ENCODE measurements at regions not wholly inside any gene's neighbourhood (a gene's known extent, or its start where the extent isn't known, plus 50 kb on each side); places are given as distances from the start of the nearest gene placed in this dataset.

GRCh38 chr2:37489536-37489935, 145.1 kb downstream of the QPCT start:
- no peak for TF ChIP-seq Cebpa-rat (IDR thresholded peaks at IDR 0.05)
- Histone ChIP-seq H3K27ac (no peak overlapping the region), H3K27me3 (no peaks in the 10 kb centered on the region)

GRCh38 chr2:37493425-37493824, 149.0 kb downstream of the QPCT start:
- no peak for TF ChIP-seq Cebpa-rat (IDR thresholded peaks at IDR 0.05)
- H3K4me1 ChIP-seq, result no peaks in the 10 kb centered on the region
- H3K4me3 ChIP-seq, result no peak overlapping the region
- H3K27me3 ChIP-seq, result no peaks in the 10 kb centered on the region
- no peak overlapping the region for H3K27ac ChIP-seq
- no peak overlapping the region for H3K9ac ChIP-seq
- H3K36me3 ChIP-seq, result no peaks in the 10 kb centered on the region
- H3K4me2 ChIP-seq, result no peak overlapping the region
- peaks cover 0 to 27% (median 10%) of the 10 kb centered on the region in 11 experiments; a peak in 14 of 22 replicates for H3K9me3 ChIP-seq (replicated peaks in 1 of 11)
- no peaks in the 10 kb centered on the region for H4K20me1 ChIP-seq

More at GRCh38 chr2:37489536-37489935, 145.1 kb downstream of the QPCT start:
- no peak overlapping the region for H3K9ac ChIP-seq
- H3K9me3 ChIP-seq (replicated peaks in 1 of 11), result peaks cover 0 to 10% (median 4%) of the 10 kb centered on the region in 11 experiments; a peak in 8 of 22 replicates
- no peaks in the 10 kb centered on the region for H4K20me1 ChIP-seq
- peaks cover 0 to 6% (median 0%) of the 10 kb centered on the region in 10 experiments; a peak in 3 of 20 replicates for H3K4me1 ChIP-seq
- H3K4me2 ChIP-seq, result no peak overlapping the region
- no peaks in the 10 kb centered on the region for H3K36me3 ChIP-seq
- H3K4me3 ChIP-seq, result no peak overlapping the region

DNA sequence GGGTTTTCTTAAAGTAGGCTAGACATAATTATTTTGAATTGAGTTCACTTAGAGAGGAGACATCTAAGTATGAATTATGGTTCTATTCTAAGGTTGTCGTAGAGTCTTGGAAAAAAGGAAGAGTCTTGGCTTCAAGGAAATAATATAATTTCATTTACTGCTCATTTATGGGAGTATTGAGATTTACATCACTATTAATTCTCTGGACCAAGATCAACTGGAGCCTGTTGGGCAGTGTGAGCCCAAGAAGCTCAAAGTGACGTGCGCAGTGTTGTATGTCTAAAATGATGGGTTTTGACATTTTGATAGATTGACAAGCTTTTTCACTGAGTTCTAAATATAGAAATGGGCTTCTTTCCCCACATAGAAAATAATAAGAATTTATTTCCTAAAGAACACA, 154.7 kb downstream of the QPCT start:
- Histone ChIP-seq H3K36me3 (no peaks in the 10 kb centered on the region), H3K4me3 (no peak overlapping the region), H3K27ac (no peak overlapping the region), H3K4me2 (no peak overlapping the region), H3K4me1 (no peaks in the 10 kb centered on the region), H3K9me3 (replicated peaks in 1 of 11) (peaks cover 0 to 21% (median 6%) of the 10 kb centered on the region in 11 experiments; a peak in 7 of 22 replicates), H3K27me3 (no peaks in the 10 kb centered on the region), H3K9ac (no peak overlapping the region), H4K20me1 (no peaks in the 10 kb centered on the region)
- no peak for TF ChIP-seq Cebpa-rat (IDR thresholded peaks at IDR 0.05)

DNA sequence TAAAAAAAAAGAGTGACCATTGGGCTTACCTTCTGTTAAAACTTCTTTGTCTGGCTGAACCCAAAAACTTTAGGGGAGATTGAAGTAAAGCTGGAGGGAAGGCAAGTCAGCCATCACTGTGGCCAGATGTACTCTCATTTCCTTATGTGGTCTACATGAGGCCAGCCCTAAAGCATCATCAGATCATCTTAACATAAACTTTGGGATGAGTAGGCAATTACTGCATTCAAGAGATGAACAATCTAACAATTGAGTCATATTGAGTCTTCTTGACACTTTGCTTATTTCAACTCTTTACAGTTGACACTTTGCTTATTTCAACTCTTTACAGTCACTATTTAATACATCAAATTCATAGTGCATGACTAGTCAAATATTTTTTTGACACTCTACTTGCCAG, 155.6 kb downstream of the QPCT start:
- Histone ChIP-seq H3K9ac (no peak overlapping the region), H3K27me3 (no peaks in the 10 kb centered on the region)
- no peak for TF ChIP-seq Cebpa-rat (IDR thresholded peaks at IDR 0.05)

GRCh38 chr2:37501113-37501512, 156.7 kb downstream of the QPCT start:
- Histone ChIP-seq H4K20me1 (no peaks in the 10 kb centered on the region), H3K36me3 (no peaks in the 10 kb centered on the region), H3K4me3 (no peak overlapping the region), H3K4me2 (no peak overlapping the region), H3K4me1 (peaks cover 0 to 3% (median under 1%) of the 10 kb centered on the region in 10 experiments; a peak in 8 of 20 replicates), H3K27me3 (no peaks in the 10 kb centered on the region), H3K27ac (no peak overlapping the region), H3K9me3 (replicated peaks in 1 of 11) (peaks cover 0 to 8% (median 0%) of the 10 kb centered on the region in 11 experiments; a peak in 4 of 22 replicates), H3K9ac (no peak overlapping the region)
- TF ChIP-seq Cebpa-rat (IDR thresholded peaks at IDR 0.05), result no peak

More for the DNA sequence above, 155.6 kb downstream of the QPCT start:
- Histone ChIP-seq H3K4me1 (no peaks in the 10 kb centered on the region), H3K4me3 (no peak overlapping the region), H4K20me1 (no peaks in the 10 kb centered on the region), H3K36me3 (no peaks in the 10 kb centered on the region), H3K27ac (no peak overlapping the region), H3K9me3 (replicated peaks in 1 of 11) (peaks cover 0 to 19% (median 4%) of the 10 kb centered on the region in 11 experiments; a peak in 7 of 22 replicates), H3K4me2 (no peak overlapping the region)

DNA sequence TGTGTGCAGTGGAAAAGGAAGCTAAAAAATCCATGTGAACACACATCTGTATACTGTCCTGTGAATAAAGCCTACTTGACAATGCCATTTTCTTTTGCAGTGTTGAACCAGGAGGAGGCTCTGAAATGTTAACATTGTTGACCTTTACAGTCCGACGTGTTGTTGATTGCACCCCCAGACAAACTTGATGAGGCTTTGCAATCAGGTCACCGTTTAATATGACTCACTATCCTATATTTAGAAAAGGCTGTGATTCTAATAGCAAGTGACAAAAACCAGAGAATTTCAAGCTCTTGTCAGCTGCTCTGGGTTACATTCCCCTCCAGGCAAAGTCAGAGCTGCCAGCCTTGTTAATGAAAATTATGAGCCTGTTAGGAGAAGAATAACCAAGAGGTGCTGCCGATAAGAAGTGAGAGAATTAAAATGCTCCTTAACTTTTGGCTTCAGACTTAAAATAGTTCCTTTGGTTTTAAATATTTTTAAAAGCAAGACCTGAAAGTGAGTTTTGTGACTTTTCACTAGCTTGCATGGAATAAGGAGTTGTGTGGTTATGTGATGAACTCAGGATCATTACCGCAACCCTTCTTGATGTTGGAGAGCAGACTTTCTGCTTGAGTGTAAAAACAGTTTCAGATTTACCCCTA, 162.1 kb downstream of the QPCT start:
- H3K36me3 ChIP-seq, result no peaks in the 10 kb centered on the region
- H3K9me3 ChIP-seq (replicated peaks in 1 of 11), result peaks cover 0 to 6% (median 0%) of the 10 kb centered on the region in 11 experiments; a peak in 1 of 22 replicates
- H3K27me3 ChIP-seq, result no peaks in the 10 kb centered on the region
- peak overlapping the region; percentile 1 to 55 (median 36); a peak in 18 of 22 replicates for H3K4me2 ChIP-seq
- H3K9ac ChIP-seq, result no peak overlapping the region; a peak in 1 of 22 replicates
- no peak for TF ChIP-seq Cebpa-rat (IDR thresholded peaks at IDR 0.05)
- peak overlapping the region in 1 of 11 experiments; percentile 2; a peak in 2 of 22 replicates for H3K27ac ChIP-seq
- no peak overlapping the region for H3K4me3 ChIP-seq
- no peaks in the 10 kb centered on the region for H4K20me1 ChIP-seq
- peaks cover 8 to 14% (median 10%) of the 10 kb centered on the region in 10 experiments; a peak in 17 of 20 replicates for H3K4me1 ChIP-seq

- peak overlapping the region in 10 of 11 experiments; percentile 1 to 55 (median 38); a peak in 13 of 22 replicates for H3K4me2 ChIP-seq
- H4K20me1 ChIP-seq, result no peaks in the 10 kb centered on the region
- H3K9ac ChIP-seq, result no peak overlapping the region; a peak in 1 of 22 replicates
- H3K4me3 ChIP-seq, result no peak overlapping the region
- H3K4me1 ChIP-seq, result peaks cover 8 to 14% (median 10%) of the 10 kb centered on the region in 10 experiments; a peak in 17 of 20 replicates
- H3K9me3 ChIP-seq (replicated peaks in 1 of 11), result peaks cover 0 to 6% (median 0%) of the 10 kb centered on the region in 11 experiments; a peak in 1 of 22 replicates
- no peaks in the 10 kb centered on the region for H3K27me3 ChIP-seq
- TF ChIP-seq Cebpa-rat (IDR thresholded peaks at IDR 0.05), result no peak
- H3K36me3 ChIP-seq, result no peaks in the 10 kb centered on the region
- peak overlapping the region in 1 of 11 experiments; percentile 2; a peak in 2 of 22 replicates for H3K27ac ChIP-seq
Observed at GRCh38 chr2:37507051-37507410, 162.6 kb downstream of the QPCT start.

GRCh38 chr2:37507703-37508102, 163.3 kb downstream of the QPCT start:
- H3K9ac ChIP-seq, result no peak overlapping the region
- H3K27me3 ChIP-seq, result no peaks in the 10 kb centered on the region
- H3K4me3 ChIP-seq, result no peak overlapping the region
- no peaks in the 10 kb centered on the region for H4K20me1 ChIP-seq
- TF ChIP-seq Cebpa-rat (IDR thresholded peaks at IDR 0.05), result no peak
- no peak overlapping the region for H3K4me2 ChIP-seq
- peaks cover 0 to 6% (median 0%) of the 10 kb centered on the region in 11 experiments; a peak in 1 of 22 replicates for H3K9me3 ChIP-seq (replicated peaks in 1 of 11)
- H3K4me1 ChIP-seq, result peaks cover 8 to 14% (median 10%) of the 10 kb centered on the region in 10 experiments; a peak in 17 of 20 replicates
- no peaks in the 10 kb centered on the region for H3K36me3 ChIP-seq
- no peak overlapping the region for H3K27ac ChIP-seq

- no peaks in the 10 kb centered on the region for H3K27me3 ChIP-seq
- H3K4me1 ChIP-seq, result no peaks in the 10 kb centered on the region
- H3K9ac ChIP-seq, result no peak overlapping the region
- H3K9me3 ChIP-seq (replicated peaks in 1 of 11), result peaks cover 0 to 24% (median 7%) of the 10 kb centered on the region in 11 experiments; a peak in 12 of 22 replicates
- no peak overlapping the region for H3K27ac ChIP-seq
- no peaks in the 10 kb centered on the region for H3K36me3 ChIP-seq
- H4K20me1 ChIP-seq, result no peaks in the 10 kb centered on the region
- no peak overlapping the region for H3K4me3 ChIP-seq
- H3K4me2 ChIP-seq, result no peak overlapping the region
- no peak for TF ChIP-seq Cebpa-rat (IDR thresholded peaks at IDR 0.05)
Observed at GRCh38 chr2:37512971-37513370, 158.5 kb downstream of the CDC42EP3 start.
